H1 (cell line): ENCODE measurements at regions not wholly inside any gene's neighbourhood (a gene's known extent, or its start where the extent isn't known, plus 50 kb on each side); places are given as distances from the start of the nearest gene placed in this dataset.

Experiments
- CTCF ChIA-PET: fragments of 300-600 bp; sonication (Branson Sonifier 250); formaldehyde crosslinking; loops from one replicate; lab custom pipeline; 2021; ENCODE audit not compliant: partially characterized antibody; lab: Charles Lee
- POLR2A ChIA-PET: fragments of 300-600 bp; sonication (Branson Sonifier 250); formaldehyde crosslinking; loops from one replicate; lab custom pipeline; 2021; ENCODE audit warnings: inconsistent platforms; ENCODE audit not compliant: partially characterized antibody; lab: Charles Lee
- DNase-seq, 2 experiments: peaks; one replicate each; pipeline versions ENCODE4 v3.0.0 to v3.0.0-alpha.2; 2010 to 2022; ENCODE audit warnings: low spot score in 2 of 2, low read depth in 1 of 2, mixed read lengths in 1 of 2
- FAIRE-seq: peaks from 2 replicates; lab custom pipeline; 2011; peaks lifted over from hg19 to GRCh38; lab: Jason Lieb, UNC
- H2AFZ ChIP-seq: 2 replicates; pipeline ENCODE4 v1.8.1; 2012; ENCODE audit warnings: low read length, inconsistent platforms
- H2AK5ac ChIP-seq: 2 replicates; pipeline ENCODE4 v1.6.1; 2013; ENCODE audit warnings: low read depth, low read length
- H2BK120ac ChIP-seq: replicated peaks from 2 replicates; pipeline ENCODE3; 2013; ENCODE audit warnings: low read depth, low read length, inconsistent platforms
- H2BK12ac ChIP-seq: 2 replicates; pipeline ENCODE4 v1.6.1; 2013; ENCODE audit warnings: low read depth, low read length
- H2BK15ac ChIP-seq: 2 replicates; pipeline ENCODE4 v1.6.1; 2013; ENCODE audit warnings: low read length
- H2BK20ac ChIP-seq: 2 replicates; pipeline ENCODE4 v1.6.1; 2013; ENCODE audit warnings: low read length
- H2BK5ac ChIP-seq: 2 replicates; pipeline ENCODE4 v1.6.1; 2013; ENCODE audit warnings: low read depth, low read length
- H3K14ac ChIP-seq: 2 replicates; pipeline ENCODE4 v1.6.1; 2013; ENCODE audit warnings: inconsistent platforms; ENCODE audit not compliant: insufficient read length
- H3K18ac ChIP-seq: 2 replicates; pipeline ENCODE4 v1.6.1; 2013; ENCODE audit warnings: low read length; ENCODE audit errors: extremely low read depth
- H3K23ac ChIP-seq: 2 replicates; pipeline ENCODE4 v1.6.1; 2013; ENCODE audit warnings: inconsistent platforms; ENCODE audit not compliant: insufficient read length
- H3K23me2 ChIP-seq: 2 replicates; pipeline ENCODE4 v1.6.1; 2013; ENCODE audit warnings: low read depth, low read length
- H3K27ac ChIP-seq: 2 replicates; pipeline ENCODE4 v1.6.1; 2011; ENCODE audit warnings: low read depth, low read length, inconsistent platforms
- H3K27me3 ChIP-seq, 4 experiments: replicated peaks in 1 of 4; 1 replicate in 1 of 4; 2 replicates in 3 of 4; pipeline versions ENCODE4 v1.6.1 to v1.8.1; 2011 to 2013; ENCODE audit warnings: low read length in 3 of 4, mild to moderate bottlenecking in 3 of 4, inconsistent platforms in 2 of 4, mixed read lengths in 2 of 4, moderate library complexity in 1 of 4; ENCODE audit not compliant: control insufficient read depth in 3 of 4, insufficient read depth in 3 of 4; ENCODE audit errors: extremely low read depth in 1 of 4
- H3K36me3 ChIP-seq, 4 experiments: 2 replicates each; pipeline versions ENCODE4 v1.6.1 to v1.8.1; 2011 to 2013; ENCODE audit warnings: mild to moderate bottlenecking in 4 of 4, low read length in 3 of 4, moderate library complexity in 2 of 4, control low read depth in 1 of 4, inconsistent platforms in 1 of 4; ENCODE audit not compliant: insufficient read depth in 4 of 4, control insufficient read depth in 2 of 4
- H3K4ac ChIP-seq: replicated peaks from 2 replicates; pipeline ENCODE3; 2013; ENCODE audit warnings: low read length, low read depth, mixed read lengths, inconsistent platforms; ENCODE audit not compliant: insufficient read length
- H3K4me1 ChIP-seq, 4 experiments: replicated peaks in 1 of 4; 1 replicate in 1 of 4; 2 replicates in 3 of 4; pipeline versions ENCODE4 v1.6.1 to v1.8.1; 2011 to 2013; ENCODE audit warnings: low read length in 3 of 4, inconsistent platforms in 2 of 4, mixed read lengths in 1 of 4; ENCODE audit not compliant: insufficient read depth in 4 of 4, control insufficient read depth in 3 of 4
- H3K4me2 ChIP-seq, 2 experiments: 2 replicates each; pipeline versions ENCODE4 v1.6.1 to v1.8.1; 2011 to 2013; ENCODE audit warnings: low read depth in 2 of 2, low read length in 2 of 2, control low read depth in 1 of 2, inconsistent platforms in 1 of 2, mild to moderate bottlenecking in 1 of 2; ENCODE audit not compliant: insufficient read depth in 1 of 2
- H3K4me3 ChIP-seq, 4 experiments: fragments of 200-600, 300-600 bp in 1 of 4; sonication (generic), shearing (Covaris generic), sonication (Bioruptor Twin) in 1 of 4; 2 replicates each; pipeline versions ENCODE4 v1.5.1 to v1.8.1; 2011 to 2016; ENCODE audit warnings: low read length in 4 of 4, low read depth in 3 of 4, control low read depth in 2 of 4, inconsistent platforms in 2 of 4, mild to moderate bottlenecking in 2 of 4, mixed read lengths in 1 of 4, moderate library complexity in 1 of 4; ENCODE audit not compliant: insufficient read depth in 2 of 4; ENCODE audit errors: extremely low read depth in 1 of 4
- H3K56ac ChIP-seq: replicated peaks from 2 replicates; pipeline ENCODE3; 2013; ENCODE audit warnings: low read depth, mild to moderate bottlenecking, mixed read lengths, low read length, inconsistent platforms; ENCODE audit not compliant: insufficient read length
- H3K79me1 ChIP-seq: 2 replicates; pipeline ENCODE4 v1.6.1; 2013; ENCODE audit warnings: low read depth, low read length, control low read depth
- H3K79me2 ChIP-seq, 2 experiments: 2 replicates each; pipeline versions ENCODE4 v1.6.1 to v1.8.1; 2012 to 2013; ENCODE audit warnings: low read length in 2 of 2, mild to moderate bottlenecking in 2 of 2, inconsistent platforms in 1 of 2; ENCODE audit not compliant: insufficient read depth in 2 of 2, control insufficient read depth in 1 of 2
- H3K9ac ChIP-seq, 4 experiments: replicated peaks in 1 of 4; 1 replicate in 1 of 4; 2 replicates in 3 of 4; pipeline versions ENCODE4 v1.6.1 to v1.8.1; 2011 to 2013; ENCODE audit warnings: low read depth in 3 of 4, low read length in 3 of 4, control low read depth in 2 of 4, mild to moderate bottlenecking in 2 of 4, moderate library complexity in 2 of 4, inconsistent platforms in 1 of 4; ENCODE audit errors: extremely low read depth in 1 of 4
- H3K9me3 ChIP-seq, 2 experiments: 2 replicates each; pipeline versions ENCODE4 v1.6.1 to v1.8.1; 2012 to 2013; ENCODE audit warnings: mild to moderate bottlenecking in 2 of 2, moderate library complexity in 2 of 2, control low read depth in 1 of 2, inconsistent platforms in 1 of 2, low read depth in 1 of 2, low read length in 1 of 2, mixed read lengths in 1 of 2; ENCODE audit not compliant: insufficient read depth in 2 of 2
- H4K20me1 ChIP-seq, 2 experiments: replicated peaks in 1 of 2; 2 replicates each; pipeline versions ENCODE3 to v1.8.1; 2011 to 2013; ENCODE audit warnings: inconsistent platforms in 2 of 2, low read length in 2 of 2, mild to moderate bottlenecking in 1 of 2; ENCODE audit not compliant: insufficient read depth in 2 of 2, control insufficient read depth in 1 of 2
- H4K5ac ChIP-seq: 2 replicates; pipeline ENCODE4 v1.6.1; 2013; ENCODE audit warnings: low read length, low read depth, mixed read lengths, inconsistent platforms; ENCODE audit not compliant: insufficient read length
- H4K8ac ChIP-seq: 2 replicates; pipeline ENCODE4 v1.8.0; 2013; ENCODE audit warnings: mild to moderate bottlenecking, moderate library complexity, low read length, inconsistent platforms; ENCODE audit not compliant: insufficient read depth; ENCODE audit errors: extremely low read depth
- H4K91ac ChIP-seq: replicated peaks from 2 replicates; pipeline ENCODE3; 2013; ENCODE audit warnings: low read length, mixed read lengths, inconsistent platforms; ENCODE audit not compliant: insufficient read length
- JUND ChIP-seq: IDR thresholded peaks from 2 replicates; pipeline ENCODE4 v1.6.1; 2011; ENCODE audit warnings: mild to moderate bottlenecking, improper control_type of control experiment, low read length
- TCF12 ChIP-seq: IDR thresholded peaks from 2 replicates; pipeline ENCODE4 v1.6.1; 2011; ENCODE audit warnings: low read depth, mild to moderate bottlenecking, low read length
- YY1 ChIP-seq: IDR thresholded peaks from 2 replicates; pipeline ENCODE4 v1.6.1; 2011; ENCODE audit warnings: low read depth, mild to moderate bottlenecking, low read length
- WGBS, 2 experiments: shearing (Covaris generic) in 1 of 2; methylation state at CpG; one replicate each; pipeline versions ENCODE4 v1.1.6 to v1.1.7; 2013 to 2015; ENCODE audit warnings: low lambda C conversion rate in 2 of 2, mixed read lengths in 2 of 2, inconsistent platforms in 1 of 2, low coverage in 1 of 2, missing lambda C conversion rate in 1 of 2; ENCODE audit not compliant: insufficient replicate concordance in 2 of 2, insufficient coverage in 1 of 2, insufficient read length in 1 of 2; ENCODE audit errors: extremely low coverage in 1 of 2, missing lambda C conversion rate in 1 of 2; 5-methylcytosine and 5-hydroxymethylcytosine counted together

DNA sequence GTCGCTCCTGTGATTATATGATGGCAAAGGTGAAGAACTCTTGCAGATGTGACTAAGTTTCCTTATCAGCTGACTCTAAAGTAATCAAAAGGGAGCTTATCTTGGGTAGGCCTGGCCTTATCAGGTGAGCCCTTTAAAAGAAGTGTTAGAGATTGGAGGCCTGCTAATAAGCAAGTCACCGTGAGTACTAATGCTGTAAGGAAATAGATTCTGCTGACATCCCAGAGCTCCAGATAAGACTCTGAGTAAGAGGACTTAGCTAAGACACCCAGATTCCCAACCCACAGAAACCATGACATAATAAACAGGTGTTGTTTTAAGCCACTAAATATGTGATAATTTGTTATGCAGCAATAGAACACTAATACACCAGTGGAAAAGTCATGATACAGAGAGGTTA, 99.9 kb upstream of the FAM20A start:
- no peak for FAIRE-seq
- H3K4me3 ChIP-seq = no peak overlapping the region
- H4K8ac ChIP-seq = no peak overlapping the region
- H3K36me3 ChIP-seq = no peaks in the 10 kb centered on the region
- no peaks in the 10 kb centered on the region for H3K79me1 ChIP-seq
- H3K79me2 ChIP-seq = no peaks in the 10 kb centered on the region
- H2BK120ac ChIP-seq = no peak overlapping the region
- DNase-seq = no peak
- POLR2A ChIA-PET = interaction anchor here (1.0 kb wide), 1 partner anchor 9 kb away, joined by 3 read pairs; no protein-coding TSS in a partner anchor
- H3K14ac ChIP-seq = no peak overlapping the region
- no peak overlapping the region for H4K91ac ChIP-seq
- no peak overlapping the region for H2BK20ac ChIP-seq
- H2AFZ ChIP-seq = no peak overlapping the region
- H3K56ac ChIP-seq = no peak overlapping the region
- CTCF ChIA-PET = interaction anchor here (0.8 to 1.4 kb wide), 4 partner anchors 22 to 161 kb away, joined by 3 read pairs; no protein-coding TSS in a partner anchor
- no peak overlapping the region for H2BK15ac ChIP-seq
- H3K23me2 ChIP-seq = no peaks in the 10 kb centered on the region
- H3K18ac ChIP-seq = no peak overlapping the region
- no peak overlapping the region for H4K5ac ChIP-seq
- H3K23ac ChIP-seq = no peak overlapping the region
- H3K27me3 ChIP-seq = no peaks in the 10 kb centered on the region
- no peak overlapping the region for H3K9ac ChIP-seq
- H3K4me1 ChIP-seq = no peaks in the 10 kb centered on the region
- H3K9me3 ChIP-seq = no peaks in the 10 kb centered on the region
- H3K4me2 ChIP-seq = no peak overlapping the region
- no peak overlapping the region for H2BK5ac ChIP-seq
- no peak overlapping the region for H3K4ac ChIP-seq
- WGBS, 2 experiments = 92% methylated on average over 2 of the region's 2 CpGs; no CpG with 5 or more reads in 1 of the 2 experiments
- no peak for TF ChIP-seq YY1
- no peak for TF ChIP-seq TCF12
- TF ChIP-seq JUND = no peak
- TF ChIP-seq, all 59 proteins: peak for 0
- Histone ChIP-seq H2AK5ac (no peak overlapping the region), H4K20me1 (no peaks in the 10 kb centered on the region), H2BK12ac (no peak overlapping the region), H3K27ac (no peak overlapping the region)
